ENCODE measurements at regions not wholly inside any gene's neighbourhood (a gene's known extent, or its start where the extent isn't known, plus 50 kb on each side); places are given as distances from the start of the nearest gene placed in this dataset.
"Not testable (repeated sequence)": the region's sequence is repeated elsewhere in the genome, so short reads cannot be mapped to it uniquely, and the experiment has no call there.

DNA sequence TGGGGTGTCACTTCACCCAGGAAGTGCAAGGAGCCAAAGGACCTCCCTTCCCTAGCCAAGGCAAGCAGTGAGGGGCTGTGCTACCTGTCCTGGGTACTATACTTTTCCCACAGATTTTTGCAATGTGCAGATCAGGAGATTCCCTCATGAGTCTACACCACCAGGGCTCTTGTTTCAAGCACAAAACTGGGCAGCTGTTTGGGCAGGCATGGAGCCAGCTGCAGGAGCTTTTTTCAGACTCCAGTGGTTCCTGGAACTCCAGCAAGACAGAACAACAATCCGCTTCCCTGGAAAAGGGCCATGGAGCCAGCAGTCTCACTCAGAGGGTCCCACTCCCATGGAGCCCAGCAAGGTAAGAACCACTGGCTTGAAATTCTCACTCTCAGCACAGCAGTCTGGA, 1649.6 kb downstream of the LRRC4C start:
- DNase-seq: no peak

DNA sequence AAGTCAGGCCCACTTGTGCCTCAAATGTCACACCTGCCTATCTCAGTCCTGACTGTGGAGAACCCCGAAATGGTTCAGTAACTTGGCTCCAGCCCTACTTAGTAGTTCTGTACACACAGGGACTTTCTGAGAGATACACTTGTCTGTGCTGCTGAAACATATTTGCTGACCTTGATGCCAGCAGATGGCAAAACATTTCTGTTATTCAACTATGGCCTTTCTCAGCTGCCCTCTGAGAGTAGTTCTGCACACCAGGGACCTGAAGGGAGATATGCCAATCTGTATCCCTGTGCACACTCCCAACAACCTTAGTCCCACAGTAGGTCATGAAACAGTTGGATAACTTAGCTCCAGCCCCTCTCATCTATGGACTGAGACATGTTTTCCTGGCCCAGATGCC, 1651.5 kb downstream of the LRRC4C start:
- DNase-seq: no peak

GRCh38 chr11:39806652-39807051, 1652.8 kb downstream of the LRRC4C start:
- DNase-seq: no peak

- no peak for DNase-seq
These were observed 1655.2 kb downstream of the LRRC4C start for GRCh38 chr11:39804271-39804670.

DNA sequence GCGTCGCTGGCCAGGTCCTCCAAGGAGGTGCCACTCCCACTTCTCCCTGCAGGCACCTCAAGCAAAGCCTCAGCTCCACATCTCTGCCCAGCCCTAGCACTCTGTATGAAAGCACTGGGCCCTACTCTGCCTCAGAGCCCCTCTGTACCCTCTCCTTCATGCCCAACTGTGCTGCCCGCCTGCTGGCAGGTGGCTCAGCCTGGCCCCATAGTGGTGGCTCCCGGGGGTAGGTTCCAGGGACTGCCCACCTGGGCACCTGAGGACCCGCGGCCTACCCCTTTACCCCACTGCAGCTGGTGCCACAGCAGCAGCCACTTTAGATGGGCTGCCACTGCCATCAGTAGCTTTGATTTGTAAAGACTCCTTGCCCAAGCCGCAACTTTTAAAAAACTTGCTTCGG, 1672.8 kb downstream of the LRRC4C start:
- DNase-seq: no peak

DNA sequence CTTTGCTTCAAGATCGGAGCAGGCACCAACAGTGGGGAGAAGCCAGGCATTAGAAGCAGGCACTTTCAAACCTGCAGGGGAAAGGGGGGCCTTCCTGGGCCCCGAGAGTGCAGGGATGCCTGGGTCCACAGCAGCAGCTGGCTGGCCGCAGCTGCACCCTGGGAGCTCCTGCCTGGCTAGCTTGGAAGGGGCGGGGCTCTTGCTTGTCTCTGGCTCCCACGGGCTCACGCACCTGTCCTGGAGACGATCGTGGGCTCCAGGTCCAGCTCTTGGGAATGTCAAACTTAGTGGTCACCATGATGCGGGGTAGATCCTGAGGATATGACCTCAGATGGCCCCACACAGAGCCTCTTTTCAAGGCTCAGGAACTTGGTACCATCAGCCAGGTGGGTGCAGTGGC, 1673.2 kb downstream of the LRRC4C start:
- no peak for DNase-seq

DNA sequence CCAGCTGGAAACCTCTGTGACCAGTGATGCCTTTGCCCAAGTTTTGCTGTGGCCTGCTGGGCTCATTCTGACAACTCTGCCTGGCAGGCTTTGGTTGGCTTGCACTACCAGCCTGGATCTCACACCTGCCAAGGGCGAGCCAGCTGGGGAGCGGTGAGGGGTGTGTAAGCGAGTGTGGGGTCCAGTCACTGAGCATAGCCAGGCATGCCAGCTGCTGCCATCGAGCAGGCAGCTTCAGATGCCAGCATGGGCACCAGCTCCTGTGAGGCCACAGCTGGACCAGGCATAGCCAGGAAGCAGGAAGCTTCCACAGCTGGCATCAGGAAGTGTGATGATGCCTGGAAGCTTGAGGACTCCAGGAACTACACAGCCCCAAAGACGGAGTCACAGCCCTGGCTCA, 1674.6 kb downstream of the LRRC4C start:
- no peak for DNase-seq

DNA sequence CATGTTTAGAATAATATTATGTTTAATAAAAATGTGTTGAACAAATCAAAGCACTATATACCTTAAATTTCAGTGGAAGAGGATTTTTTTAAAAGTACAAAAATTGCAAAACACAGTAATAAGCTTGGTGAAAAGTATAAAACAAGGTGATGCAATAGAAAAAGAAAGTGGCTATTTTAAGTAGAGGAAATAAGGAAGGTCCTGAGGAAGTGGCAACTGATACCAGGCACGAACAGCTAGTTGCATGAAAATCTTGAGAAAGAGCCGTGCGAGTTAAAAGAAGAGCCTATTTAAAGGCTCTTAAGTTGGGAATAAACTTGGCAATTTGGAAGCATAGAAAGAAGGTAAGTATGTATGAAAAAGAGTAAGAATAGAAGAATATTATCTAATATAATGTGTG, 1679.3 kb downstream of the LRRC4C start:
- DNase-seq: no peak

DNA sequence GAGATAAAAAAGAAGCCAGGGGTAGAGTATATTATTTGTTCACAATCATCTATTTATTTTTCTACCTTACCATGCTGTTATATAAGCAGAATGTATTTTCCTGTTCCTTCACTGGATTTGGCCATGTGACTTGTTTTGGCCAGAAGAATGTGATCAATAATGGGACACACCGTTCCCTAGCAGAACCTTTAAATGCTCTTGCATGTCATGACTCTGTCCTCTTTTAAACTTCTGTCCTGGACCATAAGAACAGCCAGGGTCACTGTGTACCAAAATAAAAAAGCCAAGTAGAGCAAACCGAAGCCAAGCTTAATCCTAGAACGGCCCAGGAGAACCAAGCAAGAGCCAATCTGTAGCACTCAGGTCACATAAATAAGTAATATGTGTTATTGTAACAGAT, 1682.4 kb downstream of the LRRC4C start:
- no peak for DNase-seq

DNA sequence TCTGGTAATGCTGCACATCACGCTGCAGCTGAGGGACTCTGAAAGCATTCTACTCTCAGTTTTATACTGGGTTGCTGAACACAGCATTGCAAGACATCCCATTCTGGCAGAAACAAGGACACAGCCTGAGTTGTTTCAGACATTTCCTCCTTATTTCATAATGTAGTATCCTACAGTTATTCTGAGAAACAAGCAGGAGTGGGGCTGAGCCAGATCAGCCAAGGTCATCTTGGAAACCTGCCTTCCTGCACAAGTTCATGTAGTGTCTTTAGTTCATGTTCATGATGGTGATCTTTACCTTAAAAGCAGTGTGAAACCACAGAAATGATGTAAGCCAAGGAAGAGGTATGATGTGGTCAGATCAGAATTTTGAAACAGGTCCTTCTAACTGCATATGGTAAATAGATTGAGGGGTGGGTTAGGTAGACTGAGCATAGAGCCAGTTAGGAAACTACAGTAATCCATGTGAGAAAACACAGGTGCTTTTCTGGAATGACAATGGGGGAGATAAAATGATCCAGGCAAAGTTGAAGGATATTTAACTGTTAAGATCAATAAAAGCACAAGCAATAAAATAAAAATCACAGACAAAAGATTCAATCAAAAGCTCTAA, 1686.8 kb downstream of the LRRC4C start:
- DNase-seq: no peak

DNA sequence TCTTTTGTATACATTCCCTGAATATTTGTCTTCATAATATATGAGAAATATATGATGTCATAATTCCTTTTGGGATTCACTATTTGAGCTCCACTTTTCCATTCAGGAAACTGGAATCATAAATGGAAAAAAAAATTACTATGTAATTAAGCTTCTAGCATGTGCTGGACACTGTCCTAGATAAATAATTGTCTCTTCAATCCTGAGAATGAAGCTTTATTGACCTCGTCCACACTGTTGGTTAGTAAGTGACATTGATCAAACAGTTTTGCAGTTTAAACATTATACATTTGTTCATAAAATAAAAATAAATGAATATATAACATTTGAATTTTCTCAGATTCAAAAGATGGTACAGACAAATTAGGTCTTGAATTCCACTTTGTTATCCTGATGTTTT, 1691.2 kb downstream of the LRRC4C start:
- no peak for DNase-seq

DNA sequence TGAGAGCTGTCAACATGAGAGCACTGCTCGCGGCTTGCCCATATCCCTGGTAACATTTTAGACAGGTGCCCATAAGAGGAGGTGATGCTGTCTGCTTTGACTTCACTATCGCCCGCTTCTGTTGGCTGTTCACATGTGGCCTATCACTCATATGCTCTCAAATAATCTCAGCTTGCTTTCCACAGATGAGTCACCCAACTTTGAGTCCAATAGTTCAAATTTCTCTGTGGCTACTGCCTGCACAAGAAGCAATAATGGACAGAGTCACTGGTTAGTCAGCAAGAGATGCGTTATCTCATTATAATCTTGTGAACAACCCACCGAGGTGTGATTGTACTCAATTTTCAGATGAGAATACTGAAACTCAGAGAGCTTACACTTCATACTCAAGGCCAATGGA, 1714.1 kb downstream of the LRRC4C start:
- DNase-seq: no peak

DNA sequence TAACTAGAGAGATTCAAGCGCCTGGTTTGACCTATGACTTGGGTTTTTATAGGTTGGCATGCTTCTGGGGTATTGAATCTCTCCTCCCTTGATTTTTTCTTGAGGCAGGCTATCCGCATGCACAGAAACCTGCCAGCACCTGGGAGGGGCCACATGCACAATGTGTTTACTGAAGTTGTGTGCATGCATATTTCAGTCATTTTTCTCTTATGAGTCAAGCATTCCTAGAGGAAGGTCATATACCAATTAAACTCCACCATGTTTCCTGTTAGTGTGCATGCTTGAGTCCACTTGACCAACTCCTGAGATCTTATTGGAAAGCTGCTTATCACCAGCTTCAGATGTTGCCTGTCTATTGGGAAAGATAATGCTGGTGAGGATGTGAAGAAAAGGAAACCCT, 1718.4 kb downstream of the LRRC4C start:
- no peak for DNase-seq

- not testable (repeated sequence) for DNase-seq
These were observed 1723.1 kb downstream of the LRRC4C start for GRCh38 chr11:39736351-39736750.

GRCh38 chr11:39732001-39732400, 1727.5 kb downstream of the LRRC4C start:
- DNase-seq: no peak

DNA sequence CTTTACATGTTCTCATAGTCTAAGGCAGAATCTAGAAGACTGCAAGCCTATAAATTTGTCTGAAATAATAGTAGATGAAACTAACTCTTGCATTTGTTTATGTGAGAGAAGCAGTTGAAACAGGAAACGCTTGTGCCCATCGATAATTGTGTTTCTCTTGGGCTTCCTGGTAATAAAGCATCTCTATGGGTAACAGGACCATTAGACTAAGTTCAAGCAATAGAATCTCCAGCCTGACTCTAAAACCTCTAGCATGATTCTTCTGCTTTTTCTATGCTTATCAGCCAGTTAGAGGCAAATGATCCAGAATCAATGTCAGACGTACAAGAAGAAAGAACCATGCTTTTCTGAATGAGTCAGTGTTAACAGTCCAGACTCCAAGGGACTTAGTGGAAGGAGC, 1734.4 kb downstream of the LRRC4C start:
- no peak for DNase-seq

- no peak for DNase-seq
These were observed 1735.0 kb downstream of the LRRC4C start for GRCh38 chr11:39724404-39724803.

DNA sequence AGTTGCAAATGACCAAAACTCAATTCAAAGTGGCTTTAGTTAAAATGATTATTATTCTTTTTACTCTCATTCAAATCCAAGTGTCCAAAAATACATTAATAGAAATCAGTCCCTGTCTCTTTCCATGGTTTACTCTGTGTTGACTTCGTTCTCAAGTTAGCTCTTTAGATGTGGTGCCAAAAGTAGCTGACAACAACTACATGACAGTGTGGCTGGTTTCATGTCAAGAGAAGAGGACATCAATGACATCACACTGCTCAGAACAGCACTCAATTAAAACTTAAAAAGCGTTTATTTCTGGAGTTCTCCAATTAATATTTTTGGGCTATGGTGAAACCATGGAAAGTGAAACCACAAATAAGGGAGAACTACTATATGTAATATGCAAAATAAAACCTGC, 1746.9 kb downstream of the LRRC4C start:
- DNase-seq: no peak

DNA sequence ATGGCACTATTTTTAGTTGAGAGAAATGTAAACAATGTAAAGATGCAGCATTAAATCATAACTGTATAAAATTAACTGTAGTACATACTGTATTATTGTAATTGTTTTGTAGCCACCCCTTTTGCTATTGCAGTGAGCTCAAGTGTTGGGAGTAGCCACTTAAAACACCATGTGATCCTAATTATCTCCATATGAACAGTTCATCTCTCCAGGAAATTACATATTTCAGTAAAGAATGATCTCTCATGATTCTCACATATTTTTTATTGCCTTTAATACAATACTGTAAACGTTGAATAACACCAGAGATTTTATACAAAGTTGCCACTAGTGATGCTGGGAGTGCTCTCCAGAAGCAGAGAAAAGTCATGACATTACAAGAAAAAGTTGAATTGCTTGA, 1768.6 kb downstream of the LRRC4C start:
- DNase-seq: peak; percentile 7 to 25 (median 11)

GRCh38 chr11:39683951-39684554, 1775.4 kb downstream of the LRRC4C start:
- no peak for DNase-seq

DNA sequence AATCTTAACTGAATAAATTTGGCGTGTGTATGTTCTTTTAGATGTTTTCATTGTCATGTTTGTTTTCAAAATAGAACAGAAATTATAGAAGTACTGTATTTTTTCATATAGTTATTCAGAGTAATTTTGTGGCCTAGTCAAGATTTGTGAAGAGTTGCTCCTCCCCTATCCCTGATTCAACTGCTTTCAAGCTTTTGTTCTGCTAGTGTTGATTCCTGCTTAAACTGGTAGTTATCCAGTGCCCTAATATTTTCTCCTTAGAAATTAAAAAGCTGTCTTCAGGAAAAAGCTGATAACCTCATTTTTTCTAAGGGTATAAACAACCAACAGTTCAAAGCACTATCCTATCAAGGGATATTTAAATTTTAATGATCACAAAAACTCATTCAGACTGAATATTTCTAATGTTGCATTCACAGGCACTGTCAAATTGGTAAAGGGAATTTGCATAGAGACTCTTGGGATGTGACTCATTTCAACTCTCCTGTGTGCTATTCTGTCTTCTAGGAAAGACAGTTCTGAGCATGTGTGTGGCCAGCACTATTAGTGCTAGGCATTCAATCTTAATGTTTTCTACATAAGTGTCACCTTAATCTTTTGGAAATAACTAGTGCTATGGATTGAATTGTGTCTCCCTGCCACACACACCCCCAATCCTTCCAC, 1776.0 kb downstream of the LRRC4C start:
- DNase-seq: no peak

GRCh38 chr11:39681428-39681827, 1778.0 kb downstream of the LRRC4C start:
- DNase-seq: no peak

GRCh38 chr11:39678996-39679395, 1780.5 kb downstream of the LRRC4C start:
- no peak for DNase-seq

DNA sequence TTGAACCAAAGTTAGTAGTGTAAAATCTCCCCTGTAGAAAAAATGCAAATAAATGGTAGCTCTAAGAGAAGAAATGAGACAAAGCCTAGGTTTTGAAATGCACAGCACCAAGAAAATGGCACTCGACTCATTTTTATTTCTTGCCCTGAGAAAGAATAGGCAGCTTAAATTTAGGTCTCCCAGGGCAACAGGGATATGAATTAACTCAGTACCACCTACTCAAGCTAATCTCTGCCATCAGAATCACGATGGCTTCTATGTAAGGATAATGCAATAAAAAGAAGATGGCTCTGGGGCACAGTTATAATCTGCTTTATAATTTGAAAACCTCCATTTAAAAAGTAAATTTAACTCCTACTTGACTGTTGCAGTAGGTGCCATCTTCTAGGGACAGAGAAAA, 1784.3 kb downstream of the LRRC4C start:
- DNase-seq: no peak

All from muscle of back (tissue), 3 donors.